Sigmoid colon (tissue), 6 donors: ENCODE measurements at regions not wholly inside any gene's neighbourhood (a gene's known extent, or its start where the extent isn't known, plus 50 kb on each side); places are given as distances from the start of the nearest gene placed in this dataset.

Source experiments
- DNase-seq: peaks from one replicate; pipeline ENCODE4 v3.0.0-alpha.2; 2019
- H3K27ac ChIP-seq, 4 donors: fragments of 200-600 bp; sonication (generic); one replicate each; pipeline ENCODE4 v1.5.1; 2016 to 2019; ENCODE audit warnings: mild to moderate bottlenecking in 1 of 4
- H3K27me3 ChIP-seq, 3 donors: fragments of 200-600 bp; sonication (generic); one replicate each; pipeline ENCODE4 v1.5.1; 2019; ENCODE audit warnings: mild to moderate bottlenecking in 1 of 3
- H3K36me3 ChIP-seq, 4 donors: fragments of 200-600 bp; sonication (generic); one replicate each; pipeline ENCODE4 v1.5.1; 2016 to 2019
- H3K4me1 ChIP-seq, 4 donors: fragments of 200-600 bp; sonication (generic); one replicate each; pipeline ENCODE4 v1.5.1; 2017 to 2019
- H3K4me3 ChIP-seq, 4 donors: fragments of 200-600 bp; sonication (generic); one replicate each; pipeline ENCODE4 v1.5.1; 2017 to 2019; ENCODE audit warnings: mild to moderate bottlenecking in 2 of 4, moderate library complexity in 1 of 4
- H3K9me3 ChIP-seq, 4 donors: fragments of 200-600 bp in 3 of 4; sonication (generic) in 3 of 4; one replicate each; pipeline versions ENCODE4 v1.5.1 to v1.6.1; 2013 to 2019
- CTCF ChIP-seq, 4 experiments: fragments of 450-650 bp in 3 of 4; fragments of 200-600 bp in 1 of 4; IDR thresholded peaks; one replicate each; pipeline ENCODE4 v1.5.1; 2016 to 2019; ENCODE audit warnings: antibody characterized with exemption in 4 of 4, mild to moderate bottlenecking in 3 of 4, moderate library complexity in 2 of 4
- EP300 ChIP-seq, 4 donors: sonication (generic); formaldehyde crosslinking; IDR thresholded peaks; one replicate each; pipeline ENCODE4 v1.6.1; 2017; ENCODE audit warnings: antibody characterized with exemption in 4 of 4
- POLR2A ChIP-seq, 2 donors: fragments of 450-650 bp; IDR thresholded peaks; one replicate each; pipeline ENCODE4 v1.6.1; 2016; ENCODE audit warnings: antibody characterized with exemption in 2 of 2, mild to moderate bottlenecking in 2 of 2, moderate library complexity in 2 of 2
- POLR2AphosphoS5 ChIP-seq, 4 donors: sonication (generic); formaldehyde crosslinking; IDR thresholded peaks; one replicate each; pipeline ENCODE4 v1.6.1; 2017; ENCODE audit warnings: antibody characterized with exemption in 4 of 4
- WGBS, 2 donors: extraction: QIAGEN DNeasy Blood & Tissue Kit; methylation state at CpG; one replicate each; pipeline ENCODE4 v1.1.7; 2013; 5-methylcytosine and 5-hydroxymethylcytosine counted together
- intact Hi-C: fragments of 100-400 bp; cut with DNase I; formaldehyde crosslinking; loops from one replicate; pipeline ENCODE4 v1.15.1; 2023
- donor health status: healthy with polysubstance abuse.
- donor health status: healthy.

- Histone ChIP-seq H3K27me3 (peaks cover 0 to 21% (median 0%) of the 10 kb centered on the region in 3 donors), H3K36me3 (no peaks in the 10 kb centered on the region), H3K9me3 (peaks cover 0 to 35% (median 0%) of the 10 kb centered on the region in 4 donors), H3K4me1 (no peaks in the 10 kb centered on the region), H3K27ac (no peak overlapping the region), H3K4me3 (no peak overlapping the region)
- no peak for DNase-seq
- intact Hi-C loops: no loop called here
- 69 to 74% methylated on average over 24 of the region's 24 CpGs for WGBS, 2 donors
- TF ChIP-seq EP300 (IDR thresholded peaks at IDR 0.05) (no peak), POLR2AphosphoS5 (IDR thresholded peaks at IDR 0.05) (no peak), CTCF (IDR thresholded peaks at IDR 0.05) (no peak), POLR2A (IDR thresholded peaks at IDR 0.05) (no peak)
Measured at GRCh38 chr12:34386621-34387255, 364.4 kb downstream of the ALG10 start.

- Histone ChIP-seq H3K4me3 (no peak overlapping the region), H3K4me1 (no peaks in the 10 kb centered on the region), H3K9me3 (peaks cover 0 to 33% (median 2%) of the 10 kb centered on the region in 4 donors), H3K27me3 (peaks cover 0 to 15% (median 0%) of the 10 kb centered on the region in 3 donors), H3K36me3 (no peaks in the 10 kb centered on the region), H3K27ac (no peak overlapping the region)
- DNase-seq: peak; percentile 21
- intact Hi-C loops: no loop called here
- WGBS, 2 donors: 77 to 79% methylated on average over 25 of the region's 25 CpGs
- TF ChIP-seq CTCF (IDR thresholded peaks at IDR 0.05) (no peak), POLR2AphosphoS5 (IDR thresholded peaks at IDR 0.05) (no peak), POLR2A (IDR thresholded peaks at IDR 0.05) (no peak), EP300 (IDR thresholded peaks at IDR 0.05) (no peak)
Measured at GRCh38 chr12:34387711-34388635, 365.7 kb downstream of the ALG10 start.

GRCh38 chr12:34388636-34389377, 366.5 kb downstream of the ALG10 start:
- H3K9me3 ChIP-seq: peaks cover 0 to 30% (median 2%) of the 10 kb centered on the region in 4 donors
- DNase-seq: peak; percentile 38
- WGBS, 2 donors: 67 to 69% methylated on average over 14 of the region's 14 CpGs
- intact Hi-C loops: no loop called here
- no peak overlapping the region for H3K27ac ChIP-seq
- no peaks in the 10 kb centered on the region for H3K4me1 ChIP-seq
- no peak overlapping the region for H3K4me3 ChIP-seq
- peaks cover 0 to 13% (median 0%) of the 10 kb centered on the region in 3 donors for H3K27me3 ChIP-seq
- H3K36me3 ChIP-seq: no peaks in the 10 kb centered on the region
- TF ChIP-seq CTCF (IDR thresholded peaks at IDR 0.05) (no peak), POLR2AphosphoS5 (IDR thresholded peaks at IDR 0.05) (no peak), POLR2A (IDR thresholded peaks at IDR 0.05) (no peak), EP300 (IDR thresholded peaks at IDR 0.05) (no peak)

GRCh38 chr12:34389378-34390170, 367.3 kb downstream of the ALG10 start:
- no peak for TF ChIP-seq CTCF (IDR thresholded peaks at IDR 0.05)
- TF ChIP-seq POLR2A (IDR thresholded peaks at IDR 0.05): no peak
- TF ChIP-seq EP300 (IDR thresholded peaks at IDR 0.05): no peak
- TF ChIP-seq POLR2AphosphoS5 (IDR thresholded peaks at IDR 0.05): no peak
- no peaks in the 10 kb centered on the region for H3K36me3 ChIP-seq
- peak; percentile 54 for DNase-seq
- intact Hi-C loops: no loop called here
- peaks cover 0 to 9% (median 0%) of the 10 kb centered on the region in 3 donors for H3K27me3 ChIP-seq
- 68 to 73% methylated on average over 26 of the region's 26 CpGs for WGBS, 2 donors
- H3K4me1 ChIP-seq: no peaks in the 10 kb centered on the region
- H3K27ac ChIP-seq: no peak overlapping the region
- H3K9me3 ChIP-seq: peaks cover 0 to 27% (median 2%) of the 10 kb centered on the region in 4 donors
- H3K4me3 ChIP-seq: no peak overlapping the region
